ENCODE measurements at regions not wholly inside any gene's neighbourhood (a gene's known extent, or its start where the extent isn't known, plus 50 kb on each side); places are given as distances from the start of the nearest gene placed in this dataset.

- Mint-ChIP-seq H3K27ac (ENCODE audit: unreplicated experiment) (no peak overlapping the region), H3K4me1 (ENCODE audit: unreplicated experiment) (peaks cover 12% of the 10 kb centered on the region), H3K9me3 (ENCODE audit: unreplicated experiment) (no peaks in the 10 kb centered on the region), H3K36me3 (ENCODE audit: unreplicated experiment) (no peaks in the 10 kb centered on the region), H3K27me3 (ENCODE audit: unreplicated experiment) (peaks cover 21% of the 10 kb centered on the region), H3K4me3 (ENCODE audit: unreplicated experiment) (no peak overlapping the region)
- no peak for TF ChIP-seq CTCF (IDR thresholded peaks at IDR 0.05)
- no peak for DNase-seq (ENCODE audit: extremely low spot score, unreplicated experiment)
Measured at GRCh38 chr13:40168425-40169166, 497.8 kb downstream of the FOXO1 start.

- Mint-ChIP-seq H3K36me3 (ENCODE audit: unreplicated experiment) (no peaks in the 10 kb centered on the region), H3K9me3 (ENCODE audit: unreplicated experiment) (no peaks in the 10 kb centered on the region), H3K27me3 (ENCODE audit: unreplicated experiment) (peaks cover 22% of the 10 kb centered on the region), H3K4me1 (ENCODE audit: unreplicated experiment) (peaks cover 4% of the 10 kb centered on the region), H3K27ac (ENCODE audit: unreplicated experiment) (no peak overlapping the region), H3K4me3 (ENCODE audit: unreplicated experiment) (no peak overlapping the region)
- TF ChIP-seq CTCF (IDR thresholded peaks at IDR 0.05): no peak
- no peak for DNase-seq (ENCODE audit: extremely low spot score, unreplicated experiment)
Measured at GRCh38 chr13:40169476-40169875, 497.0 kb downstream of the FOXO1 start.

- Mint-ChIP-seq H3K9me3 (ENCODE audit: unreplicated experiment) (no peaks in the 10 kb centered on the region), H3K4me3 (ENCODE audit: unreplicated experiment) (no peak overlapping the region), H3K27me3 (ENCODE audit: unreplicated experiment) (peaks cover 29% of the 10 kb centered on the region), H3K4me1 (ENCODE audit: unreplicated experiment) (peaks cover 3% of the 10 kb centered on the region), H3K27ac (ENCODE audit: unreplicated experiment) (no peak overlapping the region), H3K36me3 (ENCODE audit: unreplicated experiment) (no peaks in the 10 kb centered on the region)
- no peak for DNase-seq (ENCODE audit: extremely low spot score, unreplicated experiment)
- no peak for TF ChIP-seq CTCF (IDR thresholded peaks at IDR 0.05)
Measured at GRCh38 chr13:40170091-40170490, 496.4 kb downstream of the FOXO1 start.

GRCh38 chr13:40170982-40171381 lies 495.5 kb downstream of the FOXO1 start:
- H3K27me3 Mint-ChIP-seq (ENCODE audit: unreplicated experiment): peaks cover 23% of the 10 kb centered on the region
- no peaks in the 10 kb centered on the region for H3K36me3 Mint-ChIP-seq (ENCODE audit: unreplicated experiment)
- no peaks in the 10 kb centered on the region for H3K9me3 Mint-ChIP-seq (ENCODE audit: unreplicated experiment)
- TF ChIP-seq CTCF (IDR thresholded peaks at IDR 0.05): no peak
- no peaks in the 10 kb centered on the region for H3K4me1 Mint-ChIP-seq (ENCODE audit: unreplicated experiment)
- H3K27ac Mint-ChIP-seq (ENCODE audit: unreplicated experiment): no peak overlapping the region
- no peak overlapping the region for H3K4me3 Mint-ChIP-seq (ENCODE audit: unreplicated experiment)
- no peak for DNase-seq (ENCODE audit: extremely low spot score, unreplicated experiment)

- Mint-ChIP-seq H3K4me3 (ENCODE audit: unreplicated experiment) (no peak overlapping the region), H3K36me3 (ENCODE audit: unreplicated experiment) (no peaks in the 10 kb centered on the region), H3K27ac (ENCODE audit: unreplicated experiment) (no peak overlapping the region), H3K27me3 (ENCODE audit: unreplicated experiment) (peaks cover 25% of the 10 kb centered on the region), H3K9me3 (ENCODE audit: unreplicated experiment) (no peaks in the 10 kb centered on the region), H3K4me1 (ENCODE audit: unreplicated experiment) (no peaks in the 10 kb centered on the region)
- no peak for TF ChIP-seq CTCF (IDR thresholded peaks at IDR 0.05)
- DNase-seq (ENCODE audit: extremely low spot score, unreplicated experiment): no peak
Measured at GRCh38 chr13:40171566-40171965, 494.9 kb downstream of the FOXO1 start.
